Esophagus muscularis mucosa (tissue), 4 donors: ENCODE measurements at regions not wholly inside any gene's neighbourhood (a gene's known extent, or its start where the extent isn't known, plus 50 kb on each side); places are given as distances from the start of the nearest gene placed in this dataset.

Source experiments
- DNase-seq: peaks from one replicate; pipeline ENCODE4 v3.0.0-alpha.2; 2017; ENCODE audit errors: extremely low spot score
- H3K27ac ChIP-seq, 4 donors: fragments of 200-600 bp; sonication (generic); replicated peaks in 1 of 4; 1 replicate in 3 of 4; 2 replicates in 1 of 4; pipeline ENCODE4 v1.5.1; 2016 to 2019; ENCODE audit warnings: mild to moderate bottlenecking in 1 of 4
- H3K27me3 ChIP-seq, 4 donors: fragments of 200-600 bp; sonication (generic); one replicate each; pipeline versions ENCODE4 v1.5.1 to v1.6.0; 2016 to 2019
- H3K36me3 ChIP-seq, 4 donors: fragments of 200-600 bp; sonication (generic); one replicate each; pipeline ENCODE4 v1.5.1; 2016 to 2019
- H3K4me1 ChIP-seq, 4 donors: fragments of 200-600 bp; sonication (generic); one replicate each; pipeline ENCODE4 v1.5.1; 2016 to 2019
- H3K4me3 ChIP-seq, 4 donors: fragments of 200-600 bp; sonication (generic); 1 replicate in 2 of 4; 2 replicates in 2 of 4; pipeline ENCODE4 v1.5.1; 2016 to 2019; ENCODE audit warnings: mild to moderate bottlenecking in 4 of 4, moderate library complexity in 1 of 4
- H3K9me3 ChIP-seq, 4 donors: fragments of 200-600 bp; sonication (generic); 1 replicate in 3 of 4; 2 replicates in 1 of 4; pipeline ENCODE4 v1.5.1; 2016 to 2019
- CTCF ChIP-seq, 3 experiments: fragments of 200-600 bp in 2 of 3; fragments of 450-650 bp in 1 of 3; sonication (generic) in 2 of 3; IDR thresholded peaks; one replicate each; pipeline ENCODE4 v1.5.1; 2017 to 2019; ENCODE audit warnings: antibody characterized with exemption in 3 of 3, mild to moderate bottlenecking in 2 of 3, moderate library complexity in 1 of 3
- EP300 ChIP-seq: sonication (generic); formaldehyde crosslinking; IDR thresholded peaks from one replicate; pipeline ENCODE4 v1.6.1; 2017; ENCODE audit warnings: antibody characterized with exemption
- POLR2A ChIP-seq: fragments of 450-650 bp; IDR thresholded peaks from one replicate; pipeline ENCODE4 v1.6.1; 2017; ENCODE audit warnings: antibody characterized with exemption, moderate library complexity, mild to moderate bottlenecking, low read depth
- POLR2AphosphoS5 ChIP-seq, 2 donors: sonication (generic); formaldehyde crosslinking; IDR thresholded peaks; one replicate each; pipeline ENCODE4 v1.6.1; 2017; ENCODE audit warnings: antibody characterized with exemption in 2 of 2
- WGBS: methylation state at CpG from one replicate; pipeline ENCODE4 v1.1.5; 2018; 5-methylcytosine and 5-hydroxymethylcytosine counted together
- intact Hi-C: fragments of 100-400 bp; cut with DNase I; formaldehyde crosslinking; loops from one replicate; pipeline ENCODE4 v1.15.1; 2023

GRCh38 chr20:20820104-20820503, 107.7 kb upstream of the RALGAPA2 start:
- H3K27ac ChIP-seq: no peak overlapping the region
- no peak for DNase-seq
- 62% methylated on average over 10 of the region's 10 CpGs for WGBS
- TF ChIP-seq POLR2AphosphoS5 (IDR thresholded peaks at IDR 0.05): no peak
- TF ChIP-seq CTCF (IDR thresholded peaks at IDR 0.05): peak in 1 of 3 experiments; percentile 25
- peaks cover 0 to 7% (median 5%) of the 10 kb centered on the region in 4 donors for H3K4me1 ChIP-seq
- no peak overlapping the region for H3K4me3 ChIP-seq
- no peaks in the 10 kb centered on the region for H3K36me3 ChIP-seq
- intact Hi-C loops: loop anchor here (10.0 kb wide), 1 partner anchor 215 kb away; no protein-coding TSS in a partner anchor
- H3K9me3 ChIP-seq: no peaks in the 10 kb centered on the region
- H3K27me3 ChIP-seq: peaks cover 0 to 25% (median 0%) of the 10 kb centered on the region in 4 donors

GRCh38 chr20:20816969-20817755, 104.7 kb upstream of the RALGAPA2 start:
- Histone ChIP-seq H3K27ac (no peak overlapping the region), H3K9me3 (no peaks in the 10 kb centered on the region), H3K4me1 (no peaks in the 10 kb centered on the region), H3K27me3 (peaks cover 0 to 8% (median 0%) of the 10 kb centered on the region in 4 donors), H3K36me3 (no peaks in the 10 kb centered on the region), H3K4me3 (no peak overlapping the region)
- TF ChIP-seq CTCF (IDR thresholded peaks at IDR 0.05) (no peak), POLR2AphosphoS5 (IDR thresholded peaks at IDR 0.05) (no peak), POLR2A (no peak), EP300 (no peak)
- intact Hi-C loops: no loop called here
- WGBS: 66% methylated on average over 4 of the region's 4 CpGs
- no peak for DNase-seq

GRCh38 chr20:20815711-20816455, 103.4 kb upstream of the RALGAPA2 start:
- DNase-seq: no peak
- peaks cover 0 to 13% (median 0%) of the 10 kb centered on the region in 4 donors for H3K27me3 ChIP-seq
- intact Hi-C loops: no loop called here
- H3K4me1 ChIP-seq: no peaks in the 10 kb centered on the region
- no peaks in the 10 kb centered on the region for H3K9me3 ChIP-seq
- H3K4me3 ChIP-seq: no peak overlapping the region
- no peaks in the 10 kb centered on the region for H3K36me3 ChIP-seq
- H3K27ac ChIP-seq: no peak overlapping the region
- 82% methylated on average over 4 of the region's 4 CpGs for WGBS
- TF ChIP-seq CTCF (IDR thresholded peaks at IDR 0.05): no peak

GRCh38 chr20:20814685-20815084, 102.2 kb upstream of the RALGAPA2 start:
- no peak for DNase-seq
- H3K27me3 ChIP-seq: peaks cover 0 to 6% (median 0%) of the 10 kb centered on the region in 4 donors
- intact Hi-C loops: no loop called here
- 75% methylated on average over 4 of the region's 4 CpGs for WGBS
- no peak overlapping the region for H3K4me3 ChIP-seq
- H3K36me3 ChIP-seq: no peaks in the 10 kb centered on the region
- no peak for TF ChIP-seq CTCF (IDR thresholded peaks at IDR 0.05)
- no peak for TF ChIP-seq POLR2A
- TF ChIP-seq POLR2AphosphoS5 (IDR thresholded peaks at IDR 0.05): no peak
- TF ChIP-seq EP300: no peak
- no peaks in the 10 kb centered on the region for H3K9me3 ChIP-seq
- no peaks in the 10 kb centered on the region for H3K4me1 ChIP-seq
- H3K27ac ChIP-seq: no peak overlapping the region
